SK-N-SH (cell line): ENCODE measurements at regions not wholly inside any gene's neighbourhood (a gene's known extent, or its start where the extent isn't known, plus 50 kb on each side); places are given as distances from the start of the nearest gene placed in this dataset.

ENCODE experiments used
- CTCF ChIA-PET: fragments of 300-600, 350-600 bp; formaldehyde crosslinking; extraction: SDS; loops from one replicate; lab custom pipeline; 2021; lab: Yijun Ruan, JAX
- POLR2A ChIA-PET: fragments of 350-600 bp; sonication (Branson Sonifier 250); formaldehyde crosslinking; extraction: SDS; loops from one replicate; lab custom pipeline; 2020; ENCODE audit warnings: antibody characterized with exemption, inconsistent platforms; lab: Yijun Ruan, JAX
- DNase-seq: peaks from one replicate; pipeline ENCODE4 v3.0.0; 2012
- H2AFZ ChIP-seq: fragments of 200-600 bp; sonication (generic); 2 replicates; pipeline ENCODE4 v1.8.1; 2016; ENCODE audit warnings: antibody characterized with exemption, mild to moderate bottlenecking, low read depth
- H3F3A ChIP-seq: fragments of 200-600 bp; sonication (generic); replicated peaks from 2 replicates; pipeline ENCODE3; 2016; ENCODE audit warnings: antibody characterized with exemption, mild to moderate bottlenecking; ENCODE audit not compliant: insufficient read depth
- H3K27ac ChIP-seq, 2 experiments: fragments of 200-500 bp in 1 of 2; fragments of 200-600 bp in 1 of 2; sonication (Bioruptor generic) in 1 of 2; sonication (generic), shearing (Covaris generic) in 1 of 2; 2 replicates each; pipeline versions ENCODE4 v1.5.1 to v1.6.1; 2014 to 2016; ENCODE audit warnings: low read depth in 2 of 2, inconsistent platforms in 1 of 2, low read length in 1 of 2, mild to moderate bottlenecking in 1 of 2, mixed read lengths in 1 of 2
- H3K27me3 ChIP-seq: fragments of 200-600 bp; sonication (generic), shearing (Covaris generic); 2 replicates; pipeline ENCODE4 v1.6.1; 2016; ENCODE audit warnings: mixed run types; ENCODE audit not compliant: insufficient read depth
- H3K36me3 ChIP-seq, 2 experiments: fragments of 200-500 bp in 1 of 2; fragments of 200-600 bp in 1 of 2; sonication (Bioruptor generic) in 1 of 2; sonication (generic) in 1 of 2; replicated peaks in 1 of 2; 2 replicates each; pipeline versions ENCODE3 to v1.5.1; 2014 to 2016; ENCODE audit warnings: low read length in 1 of 2, mild to moderate bottlenecking in 1 of 2; ENCODE audit not compliant: insufficient read depth in 2 of 2, control insufficient read depth in 1 of 2
- H3K4me1 ChIP-seq, 2 experiments: fragments of 200-500 bp in 1 of 2; fragments of 200-600 bp in 1 of 2; sonication (Bioruptor generic) in 1 of 2; sonication (generic), shearing (Covaris generic) in 1 of 2; 2 replicates each; pipeline versions ENCODE4 v1.5.1 to v1.6.1; 2014 to 2016; ENCODE audit warnings: low read depth in 1 of 2, low read length in 1 of 2, mixed run types in 1 of 2; ENCODE audit not compliant: insufficient read depth in 2 of 2, control insufficient read depth in 1 of 2
- H3K4me2 ChIP-seq: fragments of 200-600 bp; sonication (generic), shearing (Covaris generic); 2 replicates; pipeline ENCODE4 v1.6.1; 2017; ENCODE audit warnings: mixed run types
- H3K4me3 ChIP-seq, 2 experiments: fragments of 200-500 bp in 1 of 2; fragments of 200-600 bp in 1 of 2; sonication (Bioruptor generic) in 1 of 2; sonication (generic), shearing (Covaris generic) in 1 of 2; 2 replicates each; pipeline versions ENCODE4 v1.5.1 to v1.8.1; 2014 to 2016; ENCODE audit warnings: low read depth in 2 of 2, inconsistent platforms in 1 of 2, low read length in 1 of 2, mild to moderate bottlenecking in 1 of 2, mixed read lengths in 1 of 2, moderate library complexity in 1 of 2
- H3K79me2 ChIP-seq: fragments of 200-600 bp; sonication (generic); 2 replicates; pipeline ENCODE4 v1.8.1; 2017; ENCODE audit warnings: mild to moderate bottlenecking; ENCODE audit not compliant: insufficient read depth
- H3K9ac ChIP-seq: fragments of 200-600 bp; sonication (generic); 2 replicates; pipeline ENCODE4 v1.6.1; 2017; ENCODE audit warnings: mixed run types
- H3K9me2 ChIP-seq: fragments of 200-600 bp; sonication (generic); 2 replicates; pipeline ENCODE4 v1.6.1; 2017; ENCODE audit warnings: mixed run types
- H3K9me3 ChIP-seq: fragments of 200-600 bp; sonication (generic); 2 replicates; pipeline ENCODE4 v1.6.1; 2017; ENCODE audit warnings: mixed run types, mild to moderate bottlenecking, moderate library complexity
- H4K20me1 ChIP-seq: fragments of 200-600 bp; sonication (generic); 2 replicates; pipeline ENCODE4 v1.6.1; 2017; ENCODE audit warnings: mild to moderate bottlenecking, mixed run types; ENCODE audit not compliant: insufficient read depth
- FOXM1 ChIP-seq: IDR thresholded peaks from 2 replicates; pipeline ENCODE4 v1.4.0; 2012; ENCODE audit warnings: low read depth, mild to moderate bottlenecking
- MAX ChIP-seq: IDR thresholded peaks from 2 replicates; pipeline ENCODE4 v1.4.0; 2012; ENCODE audit warnings: low read depth
- MXI1 ChIP-seq: IDR thresholded peaks from 2 replicates; pipeline ENCODE4 v1.6.1; 2012; ENCODE audit warnings: mild to moderate bottlenecking, low read depth, low read length, improper control_type of control experiment
- NFIC ChIP-seq: IDR thresholded peaks from 2 replicates; pipeline ENCODE4 v1.4.0; 2012; ENCODE audit warnings: borderline replicate concordance
- PBX3 ChIP-seq: IDR thresholded peaks from 2 replicates; pipeline ENCODE4; 2012
- RCOR1 ChIP-seq: fragments of 150-350 bp; IDR thresholded peaks from 2 replicates; pipeline ENCODE4 v1.6.1; 2017; ENCODE audit warnings: antibody characterized with exemption, low read length
- RXRA ChIP-seq: IDR thresholded peaks from 2 replicates; pipeline ENCODE4 v1.4.0; 2012; ENCODE audit warnings: low read depth, mild to moderate bottlenecking, borderline replicate concordance
- SIN3A ChIP-seq: IDR thresholded peaks from 2 replicates; pipeline ENCODE4 v1.6.1; 2012; ENCODE audit warnings: low read depth, mild to moderate bottlenecking, low read length, moderate library complexity, borderline replicate concordance
- SMC3 ChIP-seq: IDR thresholded peaks from 2 replicates; pipeline ENCODE4 v1.6.1; 2012; ENCODE audit warnings: low read depth, low read length, improper control_type of control experiment
- TAF1 ChIP-seq: IDR thresholded peaks from 2 replicates; pipeline ENCODE4 v1.6.1; 2012; ENCODE audit warnings: low read depth, mild to moderate bottlenecking, low read length, moderate library complexity, borderline replicate concordance
- TEAD4 ChIP-seq: IDR thresholded peaks from 2 replicates; pipeline ENCODE4 v1.4.0; 2012; ENCODE audit warnings: mild to moderate bottlenecking, borderline replicate concordance; ENCODE audit not compliant: insufficient read depth
- YY1 ChIP-seq: IDR thresholded peaks from 2 replicates; pipeline ENCODE4 v1.4.0; 2012; ENCODE audit warnings: low read depth, mild to moderate bottlenecking
- WGBS: methylation state at CpG from one replicate; pipeline ENCODE4 v1.1.6; 2017; ENCODE audit warnings: low lambda C conversion rate; 5-methylcytosine and 5-hydroxymethylcytosine counted together
- TF ChIP-seq, protein P1 (sequence below): fragments of 200-600 bp; sonication (generic); IDR thresholded peaks from 2 replicates; pipeline ENCODE4 v1.6.1; 2017; ENCODE audit warnings: antibody characterized with exemption, mild to moderate bottlenecking, moderate library complexity
- TF ChIP-seq, protein P2 (sequence below): IDR thresholded peaks from 2 replicates; pipeline ENCODE4 v1.4.0; 2012; ENCODE audit warnings: low read depth, borderline replicate concordance
- TF ChIP-seq, protein P3 (sequence below): fragments of 150-350 bp; IDR thresholded peaks from 2 replicates; pipeline ENCODE4 v1.6.1; 2016; ENCODE audit warnings: mild to moderate bottlenecking, low read depth, low read length

GRCh38 chr1:208879022-208879421 is 634.8 kb upstream of the PLXNA2 start:
- Histone ChIP-seq H3K4me1 (peaks cover 0 to 3% of the 10 kb centered on the region in 2 experiments; a peak in 1 of 4 replicates), H3K4me2 (no peak overlapping the region), H3K36me3 (no peaks in the 10 kb centered on the region), H2AFZ (no peak overlapping the region), H3K9me2 (no peaks in the 10 kb centered on the region), H3K4me3 (no peak overlapping the region), H3K9me3 (no peaks in the 10 kb centered on the region), H3K27ac (no peak overlapping the region), H3K27me3 (no peaks in the 10 kb centered on the region), H3K9ac (no peak overlapping the region), H3K79me2 (no peaks in the 10 kb centered on the region), H4K20me1 (no peaks in the 10 kb centered on the region), H3F3A (no peaks in the 10 kb centered on the region)
- POLR2A ChIA-PET, result no interaction called here
- TF ChIP-seq RXRA, result no peak
- TF ChIP-seq PBX3, result no peak
- TF ChIP-seq, protein P1, sequence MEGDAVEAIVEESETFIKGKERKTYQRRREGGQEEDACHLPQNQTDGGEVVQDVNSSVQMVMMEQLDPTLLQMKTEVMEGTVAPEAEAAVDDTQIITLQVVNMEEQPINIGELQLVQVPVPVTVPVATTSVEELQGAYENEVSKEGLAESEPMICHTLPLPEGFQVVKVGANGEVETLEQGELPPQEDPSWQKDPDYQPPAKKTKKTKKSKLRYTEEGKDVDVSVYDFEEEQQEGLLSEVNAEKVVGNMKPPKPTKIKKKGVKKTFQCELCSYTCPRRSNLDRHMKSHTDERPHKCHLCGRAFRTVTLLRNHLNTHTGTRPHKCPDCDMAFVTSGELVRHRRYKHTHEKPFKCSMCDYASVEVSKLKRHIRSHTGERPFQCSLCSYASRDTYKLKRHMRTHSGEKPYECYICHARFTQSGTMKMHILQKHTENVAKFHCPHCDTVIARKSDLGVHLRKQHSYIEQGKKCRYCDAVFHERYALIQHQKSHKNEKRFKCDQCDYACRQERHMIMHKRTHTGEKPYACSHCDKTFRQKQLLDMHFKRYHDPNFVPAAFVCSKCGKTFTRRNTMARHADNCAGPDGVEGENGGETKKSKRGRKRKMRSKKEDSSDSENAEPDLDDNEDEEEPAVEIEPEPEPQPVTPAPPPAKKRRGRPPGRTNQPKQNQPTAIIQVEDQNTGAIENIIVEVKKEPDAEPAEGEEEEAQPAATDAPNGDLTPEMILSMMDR, result no peak
- no peak for TF ChIP-seq TEAD4
- TF ChIP-seq SMC3, result no peak
- TF ChIP-seq, protein P2, sequence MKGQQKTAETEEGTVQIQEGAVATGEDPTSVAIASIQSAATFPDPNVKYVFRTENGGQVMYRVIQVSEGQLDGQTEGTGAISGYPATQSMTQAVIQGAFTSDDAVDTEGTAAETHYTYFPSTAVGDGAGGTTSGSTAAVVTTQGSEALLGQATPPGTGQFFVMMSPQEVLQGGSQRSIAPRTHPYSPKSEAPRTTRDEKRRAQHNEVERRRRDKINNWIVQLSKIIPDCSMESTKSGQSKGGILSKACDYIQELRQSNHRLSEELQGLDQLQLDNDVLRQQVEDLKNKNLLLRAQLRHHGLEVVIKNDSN, result no peak
- TF ChIP-seq TAF1, result no peak
- no peak for TF ChIP-seq SIN3A
- TF ChIP-seq MXI1, result no peak
- TF ChIP-seq NFIC, result no peak
- TF ChIP-seq MAX, result no peak
- no peak for TF ChIP-seq YY1
- TF ChIP-seq RCOR1, result no peak
- TF ChIP-seq, protein P3, sequence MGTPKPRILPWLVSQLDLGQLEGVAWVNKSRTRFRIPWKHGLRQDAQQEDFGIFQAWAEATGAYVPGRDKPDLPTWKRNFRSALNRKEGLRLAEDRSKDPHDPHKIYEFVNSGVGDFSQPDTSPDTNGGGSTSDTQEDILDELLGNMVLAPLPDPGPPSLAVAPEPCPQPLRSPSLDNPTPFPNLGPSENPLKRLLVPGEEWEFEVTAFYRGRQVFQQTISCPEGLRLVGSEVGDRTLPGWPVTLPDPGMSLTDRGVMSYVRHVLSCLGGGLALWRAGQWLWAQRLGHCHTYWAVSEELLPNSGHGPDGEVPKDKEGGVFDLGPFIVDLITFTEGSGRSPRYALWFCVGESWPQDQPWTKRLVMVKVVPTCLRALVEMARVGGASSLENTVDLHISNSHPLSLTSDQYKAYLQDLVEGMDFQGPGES, result no peak
- no peak for TF ChIP-seq FOXM1
- 79% methylated on average over 3 of the region's 3 CpGs for WGBS
- DNase-seq, result no peak
- CTCF ChIA-PET, result interaction anchor here (0.8 to 1.6 kb wide), 2 partner anchors 15 to 29 kb away, joined by 3 read pairs; no protein-coding TSS in a partner anchor
